Mucosa of descending colon (tissue), 3 donors: ENCODE measurements at regions not wholly inside any gene's neighbourhood (a gene's known extent, or its start where the extent isn't known, plus 50 kb on each side); places are given as distances from the start of the nearest gene placed in this dataset.

Experiments
- ATAC-seq: fragments of 200-7000 bp; cut with Tn5 transposase; one replicate; pipeline ENCODE4 v1.9.1; 2020; ENCODE audit warnings: mild to moderate bottlenecking, moderate library complexity
- DNase-seq, 3 donors: peaks; one replicate each; pipeline ENCODE4 v3.0.0-alpha.2; 2020
- H3K36me3 ChIP-seq: fragments of 200-600 bp; one replicate; pipeline ENCODE4 v1.8.0; 2021; ENCODE audit warnings: low read depth, mild to moderate bottlenecking
- H3K4me1 ChIP-seq: fragments of 200-600 bp; one replicate; pipeline ENCODE4 v1.8.0; 2021; ENCODE audit warnings: low read depth, mild to moderate bottlenecking
- H3K4me3 ChIP-seq: fragments of 200-600 bp; one replicate; pipeline ENCODE4 v1.8.0; 2021; ENCODE audit warnings: mild to moderate bottlenecking
- H3K9me3 ChIP-seq: fragments of 200-600 bp; one replicate; pipeline ENCODE4 v1.8.0; 2021; ENCODE audit warnings: mild to moderate bottlenecking
- CTCF ChIP-seq: fragments of 200-600 bp; IDR thresholded peaks from one replicate; pipeline ENCODE4 v1.8.0; 2022; ENCODE audit warnings: antibody characterized with exemption, mild to moderate bottlenecking
- intact Hi-C, 2 donors: fragments of 100-400 bp; cut with DNase I in 1 of 2; cut with micrococcal nuclease in 1 of 2; formaldehyde crosslinking; loops; one replicate each; pipeline versions ENCODE4 v1.11.0 to v1.11.1; 2022; cut with DNase I, micrococcal nuclease
- donor health status: DM: no; HTN: no; CAD: no; lungs with moderate emphysema.
- donor health status: DM: no; HTN: no; CAD: no.
- donor health status: DM: no; HTN: yes; CAD: no.

DNA sequence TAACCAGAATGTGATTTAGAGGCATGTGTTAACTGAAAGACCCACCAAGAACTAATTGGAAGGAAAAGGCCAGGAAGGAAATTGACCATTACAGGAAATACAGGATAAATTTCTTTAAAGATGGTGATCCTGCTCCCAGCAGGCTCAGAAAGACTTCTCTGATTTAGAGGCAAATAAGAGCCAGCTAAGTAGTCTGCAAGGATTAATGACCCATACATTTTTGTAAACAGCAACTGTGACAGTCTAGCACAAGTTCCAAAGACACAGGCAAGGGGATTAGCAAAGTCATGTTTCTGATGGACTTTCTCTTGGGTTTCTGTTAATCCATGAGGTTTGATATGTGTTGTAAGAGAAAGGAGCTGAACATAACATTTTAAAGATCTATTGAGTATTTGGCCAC is 425.0 kb downstream of the HTR7 start:
- no peak overlapping the region for H3K4me3 ChIP-seq
- intact Hi-C loops = no loop called here
- ATAC-seq = no peak
- DNase-seq = no peak
- H3K36me3 ChIP-seq = no peaks in the 10 kb centered on the region
- H3K9me3 ChIP-seq = no peaks in the 10 kb centered on the region
- TF ChIP-seq CTCF = no peak
- H3K4me1 ChIP-seq = no peaks in the 10 kb centered on the region

GRCh38 chr10:90435296-90435695 is 422.5 kb downstream of the HTR7 start:
- no peak for DNase-seq

DNA sequence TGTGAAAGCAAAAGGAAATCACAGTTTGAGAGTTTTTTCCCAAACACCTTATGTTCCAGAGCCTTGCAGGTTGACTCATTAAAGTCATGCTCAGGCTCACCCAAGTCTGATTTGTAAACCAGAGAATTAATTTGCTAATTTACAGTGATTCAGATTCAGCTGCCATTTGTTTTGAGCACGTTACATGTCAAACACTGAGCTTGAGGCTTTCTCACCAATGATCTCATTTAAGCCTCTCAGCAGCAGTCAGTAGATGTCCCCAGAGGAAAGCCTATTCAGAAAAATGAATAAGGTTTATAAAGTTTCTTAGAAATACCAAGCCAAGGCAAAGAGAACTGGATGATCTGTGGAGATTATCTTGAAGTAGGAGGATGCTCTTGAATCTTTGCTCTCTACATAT is 420.4 kb downstream of the HTR7 start:
- ATAC-seq (no peak), DNase-seq (no peak)
- H3K4me3 ChIP-seq = no peak overlapping the region
- H3K4me1 ChIP-seq = no peaks in the 10 kb centered on the region
- peaks cover 14% of the 10 kb centered on the region for H3K9me3 ChIP-seq
- intact Hi-C loops = no loop called here
- TF ChIP-seq CTCF = no peak
- no peaks in the 10 kb centered on the region for H3K36me3 ChIP-seq

More at GRCh38 chr10:90435296-90435695, 422.5 kb downstream of the HTR7 start:
- no peaks in the 10 kb centered on the region for H3K36me3 ChIP-seq
- no peaks in the 10 kb centered on the region for H3K4me1 ChIP-seq
- TF ChIP-seq CTCF = no peak
- H3K9me3 ChIP-seq = no peaks in the 10 kb centered on the region
- ATAC-seq = no peak
- intact Hi-C loops = no loop called here
- H3K4me3 ChIP-seq = no peak overlapping the region

GRCh38 chr10:90440870-90441269 is 417.0 kb downstream of the HTR7 start:
- no peak for ATAC-seq
- peak in 1 of 3 donors; percentile 13 for DNase-seq
- Histone ChIP-seq H3K4me1 (no peaks in the 10 kb centered on the region), H3K9me3 (peaks cover 15% of the 10 kb centered on the region), H3K4me3 (no peak overlapping the region), H3K36me3 (no peaks in the 10 kb centered on the region)
- intact Hi-C loops = no loop called here
- TF ChIP-seq CTCF = no peak

DNA sequence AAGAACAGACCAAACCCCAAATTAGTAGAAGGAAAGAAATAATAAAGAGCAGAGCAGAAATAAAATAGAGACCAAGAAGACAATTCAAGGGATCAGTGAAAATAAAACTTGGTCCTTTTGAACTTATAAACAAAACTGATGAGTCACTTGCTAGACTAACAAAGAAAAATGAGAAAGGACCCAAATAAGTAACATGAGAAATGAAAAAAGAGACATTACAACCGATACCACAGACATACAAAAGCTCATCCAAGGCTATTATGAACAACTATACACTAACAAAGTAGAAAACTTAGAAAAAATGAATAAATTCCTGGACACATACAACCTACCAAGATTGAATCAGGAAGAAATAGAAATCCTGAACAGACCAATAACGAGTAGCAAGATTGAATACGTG is 414.5 kb downstream of the HTR7 start:
- no peaks in the 10 kb centered on the region for H3K4me1 ChIP-seq
- ATAC-seq = no peak

More for the DNA sequence above, 414.5 kb downstream of the HTR7 start:
- H3K9me3 ChIP-seq = peaks cover 15% of the 10 kb centered on the region
- H3K4me3 ChIP-seq = no peak overlapping the region
- H3K36me3 ChIP-seq = no peaks in the 10 kb centered on the region
- TF ChIP-seq CTCF = no peak
- intact Hi-C loops = no loop called here
- DNase-seq = no peak
